ENCODE measurements at regions not wholly inside any gene's neighbourhood (a gene's known extent, or its start where the extent isn't known, plus 50 kb on each side); places are given as distances from the start of the nearest gene placed in this dataset.

- DNase-seq, result no peak
Measured at GRCh38 chr17:56648321-56648720, 54.8 kb downstream of the NOG start.

- DNase-seq, result no peak
Measured at GRCh38 chr17:56648806-56649205, 55.3 kb downstream of the NOG start.

- no peak for DNase-seq
Measured at GRCh38 chr17:56652628-56653027, 59.1 kb downstream of the NOG start.

- DNase-seq, result no peak
Measured at GRCh38 chr17:56653877-56654276, 60.4 kb downstream of the NOG start.

GRCh38 chr17:56656701-56657327, 63.3 kb downstream of the NOG start:
- DNase-seq, result no peak

GRCh38 chr17:56658648-56659047, 65.1 kb downstream of the NOG start:
- no peak for DNase-seq

GRCh38 chr17:56659622-56660021, 66.1 kb downstream of the NOG start:
- no peak for DNase-seq

- DNase-seq, result no peak
Measured at GRCh38 chr17:56661906-56662305, 68.4 kb downstream of the NOG start.

GRCh38 chr17:56665864-56666263, 72.4 kb downstream of the NOG start:
- DNase-seq, result no peak

- DNase-seq, result no peak
Measured at GRCh38 chr17:56667925-56668458, 74.5 kb downstream of the NOG start.

GRCh38 chr17:56672195-56672594, 78.7 kb downstream of the NOG start:
- DNase-seq, result no peak

GRCh38 chr17:56674401-56674925, 81.0 kb downstream of the NOG start:
- DNase-seq, result no peak

- DNase-seq, result no peak
Measured at GRCh38 chr17:56675876-56676660, 82.6 kb downstream of the NOG start.

GRCh38 chr17:56676810-56677209, 83.3 kb downstream of the NOG start:
- DNase-seq, result no peak

GRCh38 chr17:56678249-56679114, 85.0 kb downstream of the NOG start:
- peak; percentile 63 for DNase-seq

- no peak for DNase-seq
Measured at GRCh38 chr17:56679115-56679776, 85.7 kb downstream of the NOG start.

- no peak for DNase-seq
Measured at GRCh38 chr17:56679777-56680422, 86.4 kb downstream of the NOG start.

GRCh38 chr17:56680676-56681075, 87.2 kb downstream of the NOG start:
- no peak for DNase-seq

- no peak for DNase-seq
Measured at GRCh38 chr17:56681561-56682266, 88.2 kb downstream of the NOG start.

GRCh38 chr17:56688151-56688550, 94.7 kb downstream of the NOG start:
- DNase-seq, result no peak

Data from right kidney (tissue), 1 donor.